ENCODE measurements at regions not wholly inside any gene's neighbourhood (a gene's known extent, or its start where the extent isn't known, plus 50 kb on each side); places are given as distances from the start of the nearest gene placed in this dataset.

GRCh38 chr7:157484411-157485081 lies 147.7 kb downstream of the DNAJB6 start:
- intact Hi-C loops (cut with micrococcal nuclease; ENCODE audit: unreplicated experiment) (no loop called here), in situ Hi-C loops (cut with HindIII; ENCODE audit: low pct_unique_long_range_greater_than_20kb, low sequenced_read_pairs) (no loop called here)
- ChIA-PET POLR2A (no interaction called here), CTCF (no interaction called here)
- Histone ChIP-seq H3K27ac (ENCODE audit: low read length) (no peak overlapping the region), H3K36me3 (ENCODE audit: control insufficient read depth, insufficient read depth, low read length) (no peaks in the 10 kb centered on the region), H3K4me3 (ENCODE audit: low read depth in 2 of 2, low read length in 2 of 2) (no peak overlapping the region), H3K4me1 (ENCODE audit: control insufficient read depth, insufficient read depth, low read length) (no peaks in the 10 kb centered on the region), H3K27me3 (ENCODE audit: control insufficient read depth, insufficient read depth, low read length) (no peaks in the 10 kb centered on the region), H3K9me3 (ENCODE audit: control insufficient read depth, insufficient read depth, low read depth, low read length) (no peaks in the 10 kb centered on the region)
- ATAC-seq = peak; percentile 34; the same call in 1 of the 2 replicates
- no TSS peak for BruUV-seq (replicated peaks)
- no peak for DNase-seq (ENCODE audit: low read depth, low spot score)
- TF ChIP-seq CTCF (IDR thresholded peaks at IDR 0.05) (no peak), TCF7L2 (IDR thresholded peaks at IDR 0.05; ENCODE audit: low read depth, low read length) (no peak), SIN3A (IDR thresholded peaks at IDR 0.05; ENCODE audit: borderline replicate concordance, insufficient read depth, low read depth, low read length) (no peak), POLR2AphosphoS5 (IDR thresholded peaks at IDR 0.05; ENCODE audit: low read depth, low read length) (no peak)
- TF ChIP-seq, protein P1, sequence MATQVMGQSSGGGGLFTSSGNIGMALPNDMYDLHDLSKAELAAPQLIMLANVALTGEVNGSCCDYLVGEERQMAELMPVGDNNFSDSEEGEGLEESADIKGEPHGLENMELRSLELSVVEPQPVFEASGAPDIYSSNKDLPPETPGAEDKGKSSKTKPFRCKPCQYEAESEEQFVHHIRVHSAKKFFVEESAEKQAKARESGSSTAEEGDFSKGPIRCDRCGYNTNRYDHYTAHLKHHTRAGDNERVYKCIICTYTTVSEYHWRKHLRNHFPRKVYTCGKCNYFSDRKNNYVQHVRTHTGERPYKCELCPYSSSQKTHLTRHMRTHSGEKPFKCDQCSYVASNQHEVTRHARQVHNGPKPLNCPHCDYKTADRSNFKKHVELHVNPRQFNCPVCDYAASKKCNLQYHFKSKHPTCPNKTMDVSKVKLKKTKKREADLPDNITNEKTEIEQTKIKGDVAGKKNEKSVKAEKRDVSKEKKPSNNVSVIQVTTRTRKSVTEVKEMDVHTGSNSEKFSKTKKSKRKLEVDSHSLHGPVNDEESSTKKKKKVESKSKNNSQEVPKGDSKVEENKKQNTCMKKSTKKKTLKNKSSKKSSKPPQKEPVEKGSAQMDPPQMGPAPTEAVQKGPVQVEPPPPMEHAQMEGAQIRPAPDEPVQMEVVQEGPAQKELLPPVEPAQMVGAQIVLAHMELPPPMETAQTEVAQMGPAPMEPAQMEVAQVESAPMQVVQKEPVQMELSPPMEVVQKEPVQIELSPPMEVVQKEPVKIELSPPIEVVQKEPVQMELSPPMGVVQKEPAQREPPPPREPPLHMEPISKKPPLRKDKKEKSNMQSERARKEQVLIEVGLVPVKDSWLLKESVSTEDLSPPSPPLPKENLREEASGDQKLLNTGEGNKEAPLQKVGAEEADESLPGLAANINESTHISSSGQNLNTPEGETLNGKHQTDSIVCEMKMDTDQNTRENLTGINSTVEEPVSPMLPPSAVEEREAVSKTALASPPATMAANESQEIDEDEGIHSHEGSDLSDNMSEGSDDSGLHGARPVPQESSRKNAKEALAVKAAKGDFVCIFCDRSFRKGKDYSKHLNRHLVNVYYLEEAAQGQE (IDR thresholded peaks at IDR 0.05; ENCODE audit: insufficient read depth in 1 of 2, low read depth in 2 of 2, low read length in 1 of 2) = no peak

- DNase-seq (ENCODE audit: low read depth, low spot score) (no peak), ATAC-seq (no peak)
- H3K27ac ChIP-seq (ENCODE audit: low read length) = no peak overlapping the region
- TF ChIP-seq, protein P1 (IDR thresholded peaks at IDR 0.05; ENCODE audit: insufficient read depth in 1 of 2, low read depth in 2 of 2, low read length in 1 of 2) = no peak
- TF ChIP-seq CTCF (IDR thresholded peaks at IDR 0.05) (no peak), SIN3A (IDR thresholded peaks at IDR 0.05; ENCODE audit: borderline replicate concordance, insufficient read depth, low read depth, low read length) (no peak), POLR2AphosphoS5 (IDR thresholded peaks at IDR 0.05; ENCODE audit: low read depth, low read length) (no peak)
- H3K36me3 ChIP-seq (ENCODE audit: control insufficient read depth, insufficient read depth, low read length) = no peaks in the 10 kb centered on the region
- ChIA-PET POLR2A (no interaction called here), CTCF (no interaction called here)
- H3K4me1 ChIP-seq (ENCODE audit: control insufficient read depth, insufficient read depth, low read length) = no peaks in the 10 kb centered on the region
- no peaks in the 10 kb centered on the region for H3K27me3 ChIP-seq (ENCODE audit: control insufficient read depth, insufficient read depth, low read length)
- no peaks in the 10 kb centered on the region for H3K9me3 ChIP-seq (ENCODE audit: control insufficient read depth, insufficient read depth, low read depth, low read length)
- intact Hi-C loops (cut with micrococcal nuclease; ENCODE audit: unreplicated experiment) = no loop called here
- no TSS peak for BruUV-seq (replicated peaks)
- in situ Hi-C loops (cut with HindIII; ENCODE audit: low pct_unique_long_range_greater_than_20kb, low sequenced_read_pairs) = no loop called here
- H3K4me3 ChIP-seq (ENCODE audit: low read depth in 2 of 2, low read length in 2 of 2) = no peak overlapping the region
Observed at GRCh38 chr7:157485361-157485831, 148.6 kb downstream of the DNAJB6 start.

Data from Panc1 (cell line).